H1 (cell line): ENCODE measurements at regions not wholly inside any gene's neighbourhood (a gene's known extent, or its start where the extent isn't known, plus 50 kb on each side); places are given as distances from the start of the nearest gene placed in this dataset.

ENCODE experiments used
- CTCF ChIP-seq, 3 experiments: IDR thresholded peaks; 1 replicate in 2 of 3; 2 replicates in 1 of 3; pipeline versions ENCODE4 v1.5.1 to v1.6.1; 2011; ENCODE audit warnings: low read length in 3 of 3, mild to moderate bottlenecking in 3 of 3, inconsistent platforms in 2 of 3, low read depth in 1 of 3, moderate library complexity in 1 of 3; ENCODE audit not compliant: insufficient read depth in 1 of 3; ENCODE audit errors: control extremely low read depth in 1 of 3

GRCh38 chr13:91157273-91158016, 190.0 kb upstream of the MIR17HG start (continued):
- no peak for TF ChIP-seq CTCF (IDR thresholded peaks at IDR 0.05; ENCODE audit: control extremely low read depth in 1 of 3, insufficient read depth in 1 of 3, low read depth in 1 of 3, low read length in 3 of 3)
